HEK293T (cell line): ENCODE measurements at regions not wholly inside any gene's neighbourhood (a gene's known extent, or its start where the extent isn't known, plus 50 kb on each side); places are given as distances from the start of the nearest gene placed in this dataset.

Source experiments
- CTCF ChIA-PET: fragments of 350-600 bp; formaldehyde crosslinking; extraction: SDS; loops from one replicate; lab custom pipeline; 2021; ENCODE audit warnings: antibody characterized with exemption, inconsistent platforms; lab: Yijun Ruan, JAX
- POLR2A ChIA-PET: fragments of 350-600 bp; formaldehyde crosslinking; extraction: SDS; loops from one replicate; lab custom pipeline; 2020; ENCODE audit warnings: antibody characterized with exemption, inconsistent platforms; lab: Yijun Ruan, JAX
- DNase-seq: peaks from one replicate; pipeline ENCODE4 v3.0.0; 2012; ENCODE audit warnings: mixed read lengths; ENCODE audit errors: extremely low spot score
- ARNT ChIP-seq: fragments of 450-650 bp; IDR thresholded peaks from 2 replicates; pipeline ENCODE4 v1.6.1; 2017; ENCODE audit warnings: mild to moderate bottlenecking
- BHLHE40 ChIP-seq: fragments of 450-650 bp; IDR thresholded peaks from 2 replicates; pipeline ENCODE4 v1.6.1; 2016; ENCODE audit warnings: mild to moderate bottlenecking, moderate library complexity, borderline replicate concordance
- CTBP1 ChIP-seq: fragments of 450-650 bp; IDR thresholded peaks from 2 replicates; pipeline ENCODE4 v1.6.1; 2016; ENCODE audit warnings: borderline replicate concordance
- ELF4 ChIP-seq: fragments of 450-650 bp; IDR thresholded peaks from 2 replicates; pipeline ENCODE4 v1.6.1; 2017; ENCODE audit warnings: antibody characterized with exemption
- FOXA1 ChIP-seq: fragments of 450-650 bp; IDR thresholded peaks from 2 replicates; pipeline ENCODE4 v1.6.1; 2016; ENCODE audit warnings: mild to moderate bottlenecking
- FOXK2 ChIP-seq: fragments of 450-650 bp; IDR thresholded peaks from 2 replicates; pipeline ENCODE4 v1.6.1; 2016; ENCODE audit warnings: mild to moderate bottlenecking
- FOXM1 ChIP-seq: fragments of 450-650 bp; IDR thresholded peaks from 2 replicates; pipeline ENCODE4 v1.6.1; 2017; ENCODE audit warnings: mild to moderate bottlenecking, borderline replicate concordance
- HDGF ChIP-seq: fragments of 450-650 bp; IDR thresholded peaks from 2 replicates; pipeline ENCODE4 v1.6.1; 2017; ENCODE audit warnings: antibody characterized with exemption, borderline replicate concordance
- L3MBTL2 ChIP-seq: fragments of 450-650 bp; conservative IDR thresholded peaks from 2 replicates; pipeline ENCODE4 v1.6.1; 2016; ENCODE audit warnings: mild to moderate bottlenecking
- LEF1 ChIP-seq: fragments of 450-650 bp; IDR thresholded peaks from 2 replicates; pipeline ENCODE4 v1.6.1; 2017; ENCODE audit warnings: mild to moderate bottlenecking, borderline replicate concordance
- NFRKB ChIP-seq: fragments of 450-650 bp; IDR thresholded peaks from 2 replicates; pipeline ENCODE4 v1.6.1; 2016; ENCODE audit warnings: mild to moderate bottlenecking, moderate library complexity
- PKNOX1 ChIP-seq: fragments of 450-650 bp; IDR thresholded peaks from 2 replicates; pipeline ENCODE4 v1.6.1; 2016
- SP1 ChIP-seq: fragments of 450-650 bp; IDR thresholded peaks from 2 replicates; pipeline ENCODE4 v1.6.1; 2017
- SUZ12 ChIP-seq: fragments of 450-650 bp; IDR thresholded peaks from 2 replicates; pipeline ENCODE4 v1.6.1; 2016; ENCODE audit warnings: mild to moderate bottlenecking
- TARDBP ChIP-seq: fragments of 450-650 bp; IDR thresholded peaks from 2 replicates; pipeline ENCODE4 v1.6.1; 2016
- ZNF384 ChIP-seq: fragments of 450-650 bp; IDR thresholded peaks from 2 replicates; pipeline ENCODE4 v1.6.1; 2016

- TF ChIP-seq SP1, result no peak
- no peak for TF ChIP-seq ARNT
- ChIA-PET POLR2A (no interaction called here), CTCF (no interaction called here)
- no peak for DNase-seq
Measured at GRCh38 chr6:96276305-96276704, 245.3 kb upstream of the UFL1 start.

GRCh38 chr6:96276856-96277255, 244.8 kb upstream of the UFL1 start:
- CTCF ChIA-PET, result no interaction called here
- TF ChIP-seq LEF1 (no peak), CTBP1 (no peak), FOXA1 (no peak), TARDBP (no peak), FOXM1 (no peak), FOXK2 (no peak), SUZ12 (no peak), SP1 (no peak), PKNOX1 (no peak), BHLHE40 (no peak), ZNF384 (no peak), NFRKB (no peak), ARNT (no peak), ELF4 (no peak), HDGF (no peak), L3MBTL2 (no peak)
- POLR2A ChIA-PET, result no interaction called here
- DNase-seq, result no peak

GRCh38 chr6:96279084-96279483, 242.5 kb upstream of the UFL1 start:
- DNase-seq, result no peak
- ChIA-PET CTCF (no interaction called here), POLR2A (no interaction called here)
- TF ChIP-seq BHLHE40 (no peak), SP1 (no peak), FOXK2 (no peak)

GRCh38 chr6:96286503-96286902, 235.1 kb upstream of the UFL1 start:
- DNase-seq, result no peak
- ChIA-PET POLR2A (no interaction called here), CTCF (interaction anchor here (0.6 kb wide), 1 partner anchor 133 kb away, joined by 3 read pairs; no protein-coding TSS in a partner anchor)
- no peak for TF ChIP-seq CTBP1
- TF ChIP-seq TARDBP, result no peak
- TF ChIP-seq FOXK2, result no peak
- TF ChIP-seq FOXA1, result no peak
- TF ChIP-seq SP1, result no peak
- no peak for TF ChIP-seq SUZ12
- no peak for TF ChIP-seq L3MBTL2

- no peak for DNase-seq
- ChIA-PET POLR2A (no interaction called here), CTCF (no interaction called here)
- TF ChIP-seq BHLHE40, result no peak
Measured at GRCh38 chr6:96299525-96299924, 222.1 kb upstream of the UFL1 start.

GRCh38 chr6:96301023-96301422, 220.6 kb upstream of the UFL1 start:
- no peak for DNase-seq
- POLR2A ChIA-PET, result no interaction called here
- TF ChIP-seq NFRKB (no peak), ZNF384 (no peak), PKNOX1 (no peak), L3MBTL2 (no peak)
- CTCF ChIA-PET, result no interaction called here

- no peak for DNase-seq
- CTCF ChIA-PET, result no interaction called here
- POLR2A ChIA-PET, result no interaction called here
- no peak for TF ChIP-seq BHLHE40
- no peak for TF ChIP-seq FOXK2
- no peak for TF ChIP-seq CTBP1
- no peak for TF ChIP-seq SUZ12
- TF ChIP-seq SP1, result no peak
- TF ChIP-seq L3MBTL2, result no peak
- TF ChIP-seq ELF4, result no peak
- no peak for TF ChIP-seq ARNT
- no peak for TF ChIP-seq PKNOX1
- no peak for TF ChIP-seq FOXA1
- no peak for TF ChIP-seq FOXM1
- TF ChIP-seq ZNF384, result no peak
- TF ChIP-seq LEF1, result no peak
- no peak for TF ChIP-seq HDGF
Measured at GRCh38 chr6:96301781-96302180, 219.8 kb upstream of the UFL1 start.

- DNase-seq, result no peak
- POLR2A ChIA-PET, result no interaction called here
- CTCF ChIA-PET, result no interaction called here
- TF ChIP-seq ELF4 (no peak), HDGF (no peak), CTBP1 (no peak), SP1 (no peak), ZNF384 (no peak), PKNOX1 (no peak), FOXK2 (no peak), ARNT (no peak), LEF1 (no peak)
Measured at GRCh38 chr6:96302991-96303390, 218.6 kb upstream of the UFL1 start.
